HCT116 (cell line): ENCODE measurements at regions not wholly inside any gene's neighbourhood (a gene's known extent, or its start where the extent isn't known, plus 50 kb on each side); places are given as distances from the start of the nearest gene placed in this dataset.

Source experiments
- ATAC-seq: fragments of 200-7000 bp; cut with Tn5 transposase; 2 replicates; pipeline ENCODE4 v1.9.1; 2020; ENCODE audit warnings: mild to moderate bottlenecking, moderate library complexity
- BruUV-seq: library from RNA; stranded (reverse); fragments of 400-500 nt; replicated peaks from 2 replicates; lab custom pipeline; 2021; lab: Mats Ljungman, UMichigan
- CTCF ChIA-PET: fragments of 300-600 bp; sonication (Branson Sonifier 250); formaldehyde crosslinking; loops from one replicate; lab custom pipeline; 2021; ENCODE audit warnings: antibody characterized with exemption; lab: Charles Lee
- POLR2A ChIA-PET: fragments of 300-600, 350-600 bp; sonication (Branson Sonifier 250); formaldehyde crosslinking; loops from one replicate; lab custom pipeline; 2021; ENCODE audit warnings: antibody characterized with exemption; lab: Charles Lee
- RAD21 ChIA-PET, 2 experiments: fragments of 300-600 bp; sonication (Branson Sonifier 250); formaldehyde crosslinking; loops; one replicate each; lab custom pipeline; 2023; ENCODE audit warnings: low total read pairs in 2 of 2; ENCODE audit not compliant: uncharacterized antibody in 2 of 2, unreplicated experiment in 2 of 2, low non-redundant PET in 1 of 2; lab: Charles Lee
- DNase-seq: peaks from one replicate; pipeline ENCODE4 v3.0.0-alpha.2; 2010; ENCODE audit warnings: low read depth, low spot score
- H2AFZ ChIP-seq: fragments of 200-600 bp; shearing (Covaris generic), sonication (generic); 2 replicates; pipeline ENCODE4 v1.6.1; 2017; ENCODE audit warnings: low read depth, mixed run types, mixed read lengths, antibody characterized with exemption, low read length; ENCODE audit not compliant: poor library complexity, severe bottlenecking
- H3K27ac ChIP-seq: 2 replicates; pipeline ENCODE4 v1.5.1; 2012; ENCODE audit warnings: low read depth, low read length
- H3K27me3 ChIP-seq: fragments of 200-600 bp; sonication (generic); 2 replicates; pipeline ENCODE4 v1.6.1; 2016; ENCODE audit warnings: mixed run types, low read length, mixed read lengths; ENCODE audit not compliant: insufficient read depth
- H3K36me3 ChIP-seq, 2 experiments: fragments of 200-500 bp in 1 of 2; fragments of 200-600 bp in 1 of 2; sonication (Bioruptor generic) in 1 of 2; sonication (generic) in 1 of 2; 2 replicates each; pipeline versions ENCODE4 v1.5.1 to v1.6.1; 2014 to 2016; ENCODE audit warnings: low read length in 2 of 2, inconsistent platforms in 1 of 2, mixed read lengths in 1 of 2, mixed run types in 1 of 2; ENCODE audit not compliant: insufficient read depth in 2 of 2, control insufficient read depth in 1 of 2
- H3K4me1 ChIP-seq, 2 experiments: fragments of 200-600 bp in 1 of 2; sonication (generic) in 1 of 2; 2 replicates each; pipeline versions ENCODE4 v1.5.1 to v1.6.1; 2012 to 2017; ENCODE audit warnings: low read length in 2 of 2, inconsistent platforms in 1 of 2, mild to moderate bottlenecking in 1 of 2, mixed read lengths in 1 of 2, mixed run types in 1 of 2, moderate library complexity in 1 of 2; ENCODE audit not compliant: insufficient read depth in 2 of 2, control insufficient read depth in 1 of 2
- H3K4me2 ChIP-seq: fragments of 200-600 bp; sonication (generic); 2 replicates; pipeline ENCODE4 v1.6.1; 2017; ENCODE audit warnings: mixed run types, low read length, mixed read lengths
- H3K4me3 ChIP-seq, 2 experiments: fragments of 200-600 bp in 1 of 2; sonication (generic) in 1 of 2; replicated peaks in 1 of 2; 2 replicates each; pipeline ENCODE4 v1.5.1; 2011 to 2016; ENCODE audit warnings: low read length in 2 of 2, control low read depth in 1 of 2, low read depth in 1 of 2, mild to moderate bottlenecking in 1 of 2, mixed read lengths in 1 of 2, mixed run types in 1 of 2
- H3K79me2 ChIP-seq: fragments of 200-600 bp; sonication (generic); 2 replicates; pipeline ENCODE4 v1.6.1; 2017; ENCODE audit warnings: mild to moderate bottlenecking, mixed run types, low read length, moderate library complexity, mixed read lengths; ENCODE audit not compliant: insufficient read depth
- H3K9ac ChIP-seq: fragments of 200-600 bp; sonication (generic); 2 replicates; pipeline ENCODE4 v1.6.1; 2016; ENCODE audit warnings: low read length, mixed read lengths
- H3K9me2 ChIP-seq: fragments of 200-600 bp; sonication (generic), shearing (Covaris generic); 2 replicates; pipeline ENCODE4 v1.6.1; 2017; ENCODE audit warnings: mixed run types, mild to moderate bottlenecking, moderate library complexity; ENCODE audit not compliant: insufficient read depth
- H3K9me3 ChIP-seq, 2 experiments: fragments of 200-500 bp in 1 of 2; fragments of 200-600 bp in 1 of 2; sonication (Bioruptor generic) in 1 of 2; sonication (generic) in 1 of 2; 2 replicates each; pipeline ENCODE4 v1.6.1; 2014 to 2017; ENCODE audit warnings: low read length in 2 of 2, mixed read lengths in 2 of 2, inconsistent platforms in 1 of 2, low read depth in 1 of 2, mild to moderate bottlenecking in 1 of 2, mixed run types in 1 of 2, moderate library complexity in 1 of 2; ENCODE audit not compliant: control insufficient read depth in 1 of 2, insufficient read depth in 1 of 2
- H4K20me1 ChIP-seq: fragments of 200-600 bp; sonication (generic), shearing (Covaris generic); 2 replicates; pipeline ENCODE4 v1.6.1; 2017; ENCODE audit warnings: mixed run types, mild to moderate bottlenecking, moderate library complexity; ENCODE audit not compliant: insufficient read depth
- CTCF ChIP-seq, 3 experiments: fragments of 200-600 bp in 1 of 3; sonication (generic) in 1 of 3; IDR thresholded peaks in 2 of 3; conservative IDR thresholded peaks in 1 of 3; 2 replicates each; pipeline ENCODE4 v1.5.1; 2012 to 2017; ENCODE audit warnings: low read depth in 2 of 3, low read length in 2 of 3, antibody characterized with exemption in 1 of 3, borderline replicate concordance in 1 of 3, control low read depth in 1 of 3, mild to moderate bottlenecking in 1 of 3, mixed read lengths in 1 of 3, mixed run types in 1 of 3, moderate library complexity in 1 of 3; ENCODE audit not compliant: insufficient read depth in 1 of 3
- POLR2A ChIP-seq: IDR thresholded peaks from 2 replicates; pipeline ENCODE4 v1.7.0; 2011; ENCODE audit warnings: borderline replicate concordance; ENCODE audit not compliant: insufficient read depth, insufficient read length; ENCODE audit errors: extremely low read depth
- SRF ChIP-seq: IDR thresholded peaks from 2 replicates; pipeline ENCODE4 v1.6.1; 2012; ENCODE audit warnings: low read depth
- ZFX ChIP-seq: fragments of 450-650 bp; IDR thresholded peaks from 2 replicates; pipeline ENCODE4 v1.6.1; 2017
- ZNF274 ChIP-seq: fragments of 200-500 bp; sonication (Bioruptor generic); IDR thresholded peaks from 2 replicates; pipeline ENCODE4 v1.6.1; 2014; ENCODE audit warnings: mild to moderate bottlenecking, low read depth, low read length, inconsistent platforms
- intact Hi-C: fragments of 100-400 bp; cut with micrococcal nuclease; formaldehyde crosslinking; loops from 2 replicates; pipeline ENCODE4 v1.10.0; 2022

- intact Hi-C loops: no loop called here
- Histone ChIP-seq H3K9ac (no peak overlapping the region), H3K27ac (no peak overlapping the region), H3K4me2 (no peak overlapping the region), H3K9me2 (no peaks in the 10 kb centered on the region), H3K36me3 (no peaks in the 10 kb centered on the region), H3K9me3 (no peaks in the 10 kb centered on the region), H4K20me1 (no peaks in the 10 kb centered on the region), H3K79me2 (no peaks in the 10 kb centered on the region), H3K4me3 (no peak overlapping the region), H2AFZ (no peak overlapping the region), H3K27me3 (no peaks in the 10 kb centered on the region), H3K4me1 (peaks cover 5 to 11% of the 10 kb centered on the region in 2 experiments; a peak in 2 of 4 replicates)
- RAD21 ChIA-PET: no interaction called here
- CTCF ChIA-PET: no interaction called here
- no TSS peak for BruUV-seq
- ATAC-seq (no peak), DNase-seq (no peak)
- POLR2A ChIA-PET: no interaction called here
- TF ChIP-seq ZFX (no peak), ZNF274 (no peak), SRF (no peak)
Observed at GRCh38 chr1:88003255-88003654, 674.6 kb downstream of the LMO4 start.

GRCh38 chr1:88009916-88010315 lies 674.2 kb upstream of the PKN2 start:
- no peak overlapping the region for H3K27ac ChIP-seq
- no peaks in the 10 kb centered on the region for H3K9me3 ChIP-seq
- POLR2A ChIA-PET: no interaction called here
- no peak overlapping the region for H3K4me3 ChIP-seq
- H2AFZ ChIP-seq: no peak overlapping the region
- no peaks in the 10 kb centered on the region for H3K36me3 ChIP-seq
- CTCF ChIA-PET: no interaction called here
- peak in 2 of 3 experiments; percentile 9 to 24; a peak in 2 of 6 replicates for TF ChIP-seq CTCF (IDR thresholded peaks at IDR 0.05 in 2 of 3, conservative IDR thresholded peaks at IDR 0.05 in 1 of 3; ENCODE audit: borderline replicate concordance in 1 of 3, insufficient read depth in 1 of 3, low read depth in 2 of 3, low read length in 2 of 3)
- no peak for TF ChIP-seq POLR2A
- ATAC-seq (peak; percentile 58; the same call in 1 of the 2 replicates), DNase-seq (no peak)
- no peak overlapping the region for H3K4me2 ChIP-seq
- H3K9ac ChIP-seq: no peak overlapping the region
- RAD21 ChIA-PET: no interaction called here
- no peaks in the 10 kb centered on the region for H3K27me3 ChIP-seq
- intact Hi-C loops: no loop called here
- no peaks in the 10 kb centered on the region for H4K20me1 ChIP-seq
- H3K9me2 ChIP-seq: no peaks in the 10 kb centered on the region
- no peaks in the 10 kb centered on the region for H3K79me2 ChIP-seq
- no peaks in the 10 kb centered on the region for H3K4me1 ChIP-seq
- BruUV-seq: no TSS peak
